ENCODE measurements at regions not wholly inside any gene's neighbourhood (a gene's known extent, or its start where the extent isn't known, plus 50 kb on each side); places are given as distances from the start of the nearest gene placed in this dataset.
A peak's percentile ranks its signal among the peaks of the same experiment; 100 is the strongest.

- intact Hi-C loops (cut with DNase I): no loop called here
- H3K9me3 ChIP-seq: no peaks in the 10 kb centered on the region
- peak; percentile 54 for DNase-seq
- TF ChIP-seq POLR2A (IDR thresholded peaks at IDR 0.05) (no peak), EP300 (IDR thresholded peaks at IDR 0.05) (no peak), POLR2AphosphoS5 (IDR thresholded peaks at IDR 0.05) (no peak)
- TF ChIP-seq, protein P1, sequence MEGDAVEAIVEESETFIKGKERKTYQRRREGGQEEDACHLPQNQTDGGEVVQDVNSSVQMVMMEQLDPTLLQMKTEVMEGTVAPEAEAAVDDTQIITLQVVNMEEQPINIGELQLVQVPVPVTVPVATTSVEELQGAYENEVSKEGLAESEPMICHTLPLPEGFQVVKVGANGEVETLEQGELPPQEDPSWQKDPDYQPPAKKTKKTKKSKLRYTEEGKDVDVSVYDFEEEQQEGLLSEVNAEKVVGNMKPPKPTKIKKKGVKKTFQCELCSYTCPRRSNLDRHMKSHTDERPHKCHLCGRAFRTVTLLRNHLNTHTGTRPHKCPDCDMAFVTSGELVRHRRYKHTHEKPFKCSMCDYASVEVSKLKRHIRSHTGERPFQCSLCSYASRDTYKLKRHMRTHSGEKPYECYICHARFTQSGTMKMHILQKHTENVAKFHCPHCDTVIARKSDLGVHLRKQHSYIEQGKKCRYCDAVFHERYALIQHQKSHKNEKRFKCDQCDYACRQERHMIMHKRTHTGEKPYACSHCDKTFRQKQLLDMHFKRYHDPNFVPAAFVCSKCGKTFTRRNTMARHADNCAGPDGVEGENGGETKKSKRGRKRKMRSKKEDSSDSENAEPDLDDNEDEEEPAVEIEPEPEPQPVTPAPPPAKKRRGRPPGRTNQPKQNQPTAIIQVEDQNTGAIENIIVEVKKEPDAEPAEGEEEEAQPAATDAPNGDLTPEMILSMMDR (IDR thresholded peaks at IDR 0.05): no peak
- WGBS, 2 donors: 88 to 96% methylated on average over 6 of the region's 6 CpGs
- H3K27ac ChIP-seq: no peak overlapping the region
- no peak overlapping the region for H3K4me3 ChIP-seq
- H3K27me3 ChIP-seq: no peaks in the 10 kb centered on the region
- no peaks in the 10 kb centered on the region for H3K36me3 ChIP-seq
- peaks cover 0 to 6% (median 2%) of the 10 kb centered on the region in 4 donors for H3K4me1 ChIP-seq
These were observed 58.4 kb upstream of the TOP1 start for GRCh38 chr20:40970218-40970617.

DNA sequence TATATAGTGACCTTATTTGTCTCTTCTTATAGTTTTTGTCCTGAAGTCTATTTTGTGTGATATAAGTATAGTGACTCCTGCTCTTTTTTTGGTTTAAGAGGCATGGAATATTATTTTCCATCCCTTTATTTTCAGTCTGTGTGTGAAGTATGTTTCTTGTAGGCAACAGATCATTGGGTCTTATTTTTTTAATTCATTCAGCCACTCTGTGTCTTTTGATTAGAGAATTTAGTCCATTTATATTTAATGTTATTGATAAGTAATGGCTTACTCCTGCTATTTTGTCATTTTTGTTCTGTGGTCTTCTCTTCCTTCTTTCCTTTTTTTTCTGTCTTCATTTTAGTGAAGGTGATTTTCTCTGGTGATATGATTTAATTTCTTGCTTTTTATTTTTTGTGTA, 51.4 kb upstream of the TOP1 start:
- intact Hi-C loops (cut with DNase I): no loop called here
- Histone ChIP-seq H3K4me3 (no peak overlapping the region), H3K27me3 (no peaks in the 10 kb centered on the region), H3K9me3 (peaks cover 0 to 5% (median 2%) of the 10 kb centered on the region in 4 donors), H3K27ac (no peak overlapping the region), H3K4me1 (no peaks in the 10 kb centered on the region), H3K36me3 (no peaks in the 10 kb centered on the region)
- no peak for DNase-seq
- TF ChIP-seq POLR2A (IDR thresholded peaks at IDR 0.05): no peak
- TF ChIP-seq, protein P1 (IDR thresholded peaks at IDR 0.05): no peak
- no peak for TF ChIP-seq EP300 (IDR thresholded peaks at IDR 0.05)
- TF ChIP-seq POLR2AphosphoS5 (IDR thresholded peaks at IDR 0.05): no peak

- intact Hi-C loops (cut with DNase I): no loop called here
- DNase-seq: no peak
- Histone ChIP-seq H3K4me1 (no peaks in the 10 kb centered on the region), H3K9me3 (peaks cover 0 to 5% (median 2%) of the 10 kb centered on the region in 4 donors), H3K27ac (no peak overlapping the region), H3K27me3 (no peaks in the 10 kb centered on the region), H3K4me3 (no peak overlapping the region), H3K36me3 (no peaks in the 10 kb centered on the region)
- TF ChIP-seq POLR2A (IDR thresholded peaks at IDR 0.05) (no peak), POLR2AphosphoS5 (IDR thresholded peaks at IDR 0.05) (no peak), EP300 (IDR thresholded peaks at IDR 0.05) (no peak)
- TF ChIP-seq, protein P1 (IDR thresholded peaks at IDR 0.05): no peak
- WGBS, 2 donors: 91 to 93% methylated on average over 3 of the region's 3 CpGs
These were observed 49.9 kb upstream of the TOP1 start for GRCh38 chr20:40978761-40979160.

Small RNAs in the stretch of these regions (small RNA-seq; reads per million reads assigned to genes)
- gene RNA5SP484: 0 reads per million in 3 donors
